ENCODE measurements at regions not wholly inside any gene's neighbourhood (a gene's known extent, or its start where the extent isn't known, plus 50 kb on each side); places are given as distances from the start of the nearest gene placed in this dataset.
"Not testable (repeated sequence)": the region's sequence is repeated elsewhere in the genome, so short reads cannot be mapped to it uniquely, and the experiment has no call there.

DNA sequence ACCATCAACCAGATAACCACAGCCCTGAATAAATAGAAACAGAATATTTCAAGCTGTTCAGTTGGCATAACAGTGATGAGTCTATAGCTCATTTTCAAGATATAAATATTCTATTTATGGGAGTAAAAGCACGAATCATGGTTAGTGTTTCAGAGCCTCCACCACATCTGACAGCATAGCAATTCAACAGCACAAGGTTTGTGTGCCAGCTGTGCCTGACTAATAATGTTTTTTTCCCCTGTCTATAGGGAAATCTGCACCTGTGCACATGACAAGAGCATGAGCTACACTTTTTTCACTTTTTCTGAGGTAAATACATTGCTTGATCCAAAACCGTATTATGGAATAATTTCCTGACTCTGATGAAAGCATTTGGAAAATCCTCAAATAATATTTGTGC, 251.3 kb downstream of the RPIA start:
- DNase-seq = no peak
- POLR2A ChIA-PET = no interaction called here
- H3K27ac Mint-ChIP-seq = no peak overlapping the region
- H3K4me1 Mint-ChIP-seq (ENCODE audit: low read depth) = no peaks in the 10 kb centered on the region
- no peaks in the 10 kb centered on the region for H3K36me3 Mint-ChIP-seq (ENCODE audit: low read depth)
- peaks cover 3% of the 10 kb centered on the region for H3K27me3 Mint-ChIP-seq (ENCODE audit: low read depth)
- no peak for ATAC-seq
- H3K4me3 Mint-ChIP-seq = no peak overlapping the region
- CTCF ChIA-PET = interaction anchor here (1.8 kb wide), 1 partner anchor 62 kb away, joined by 5 read pairs; no protein-coding TSS in a partner anchor
- no peaks in the 10 kb centered on the region for H3K9me3 Mint-ChIP-seq (ENCODE audit: insufficient read depth)

DNA sequence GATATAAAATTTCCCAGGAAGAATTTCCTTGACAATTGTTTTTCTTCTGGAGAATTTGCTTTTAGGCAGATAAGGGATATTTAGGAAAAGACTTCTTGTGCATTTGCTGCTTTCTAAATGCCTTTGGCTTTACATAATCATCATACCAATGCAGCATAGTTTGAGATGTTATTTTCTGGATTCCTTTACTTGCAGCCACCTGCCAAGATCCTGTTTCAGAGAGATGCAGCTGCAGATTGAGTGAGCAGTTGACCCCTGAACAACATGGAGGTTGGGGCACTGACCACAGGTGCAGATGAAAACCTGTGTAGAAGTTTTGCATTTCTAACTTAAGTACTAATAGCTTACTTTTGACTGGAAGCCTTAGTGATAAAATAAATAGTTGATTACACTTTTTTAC, 257.9 kb downstream of the RPIA start:
- Mint-ChIP-seq H3K4me1 (ENCODE audit: low read depth) (no peaks in the 10 kb centered on the region), H3K36me3 (ENCODE audit: low read depth) (no peaks in the 10 kb centered on the region), H3K9me3 (ENCODE audit: insufficient read depth) (no peaks in the 10 kb centered on the region), H3K27me3 (ENCODE audit: low read depth) (peaks cover 2% of the 10 kb centered on the region), H3K27ac (no peak overlapping the region), H3K4me3 (no peak overlapping the region)
- ChIA-PET POLR2A (no interaction called here), CTCF (no interaction called here)
- ATAC-seq = no peak
- DNase-seq = no peak

DNA sequence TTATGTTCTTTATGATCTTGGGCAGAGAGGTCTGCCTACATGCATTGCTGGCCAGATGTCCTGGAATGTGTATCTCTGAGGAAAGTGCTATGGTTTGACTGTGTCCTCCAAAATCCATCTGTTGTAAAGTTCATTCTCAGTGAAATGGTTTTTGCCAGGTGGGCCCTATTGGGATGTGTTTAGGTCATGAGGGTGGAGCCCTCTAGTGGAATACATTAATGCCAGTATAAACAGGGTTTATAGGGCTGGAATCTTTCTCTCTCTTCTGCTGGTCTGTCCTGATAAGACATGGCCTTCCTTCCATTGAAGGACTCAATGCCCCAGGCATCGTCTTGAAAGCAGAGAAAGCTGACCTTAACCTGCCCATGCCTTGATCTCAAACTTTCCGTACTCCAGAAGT, 258.5 kb downstream of the RPIA start:
- DNase-seq = no peak
- peaks cover 2% of the 10 kb centered on the region for H3K27me3 Mint-ChIP-seq (ENCODE audit: low read depth)
- CTCF ChIA-PET = interaction anchor here (1.0 kb wide), 1 partner anchor 70 kb away, joined by 4 read pairs; no protein-coding TSS in a partner anchor

DNA sequence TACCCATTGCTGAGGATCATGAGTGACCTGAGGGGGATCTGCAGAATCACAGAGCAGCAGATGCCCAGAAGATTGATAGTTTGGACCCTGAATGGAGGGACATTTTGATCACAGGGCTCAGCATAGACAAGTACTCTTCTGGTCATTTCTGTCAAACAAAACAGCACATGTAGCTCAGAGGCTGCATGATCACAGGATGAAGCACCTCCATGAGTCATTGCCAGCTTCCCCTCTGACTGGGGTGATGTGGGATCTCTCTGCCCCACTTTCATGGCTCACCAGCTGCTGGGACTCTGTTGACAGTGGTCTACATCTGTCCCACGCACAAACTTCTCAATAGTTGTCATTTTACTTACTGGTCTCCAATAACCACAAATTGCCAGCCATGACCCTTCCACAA, 264.1 kb downstream of the RPIA start:
- Mint-ChIP-seq H3K4me1 (ENCODE audit: low read depth) (no peaks in the 10 kb centered on the region), H3K4me3 (no peak overlapping the region), H3K27ac (no peak overlapping the region), H3K27me3 (ENCODE audit: low read depth) (peaks cover 9% of the 10 kb centered on the region), H3K9me3 (ENCODE audit: insufficient read depth) (no peaks in the 10 kb centered on the region), H3K36me3 (ENCODE audit: low read depth) (no peaks in the 10 kb centered on the region)
- no peak for ATAC-seq
- DNase-seq = no peak
- ChIA-PET POLR2A (no interaction called here), CTCF (interaction anchor here (1.1 kb wide), 1 partner anchor 75 kb away, joined by 3 read pairs; no protein-coding TSS in a partner anchor)

More for the DNA sequence above, 258.5 kb downstream of the RPIA start:
- Mint-ChIP-seq H3K9me3 (ENCODE audit: insufficient read depth) (no peaks in the 10 kb centered on the region), H3K27ac (no peak overlapping the region), H3K36me3 (ENCODE audit: low read depth) (no peaks in the 10 kb centered on the region), H3K4me3 (no peak overlapping the region), H3K4me1 (ENCODE audit: low read depth) (no peaks in the 10 kb centered on the region)
- ATAC-seq = no peak
- POLR2A ChIA-PET = no interaction called here

DNA sequence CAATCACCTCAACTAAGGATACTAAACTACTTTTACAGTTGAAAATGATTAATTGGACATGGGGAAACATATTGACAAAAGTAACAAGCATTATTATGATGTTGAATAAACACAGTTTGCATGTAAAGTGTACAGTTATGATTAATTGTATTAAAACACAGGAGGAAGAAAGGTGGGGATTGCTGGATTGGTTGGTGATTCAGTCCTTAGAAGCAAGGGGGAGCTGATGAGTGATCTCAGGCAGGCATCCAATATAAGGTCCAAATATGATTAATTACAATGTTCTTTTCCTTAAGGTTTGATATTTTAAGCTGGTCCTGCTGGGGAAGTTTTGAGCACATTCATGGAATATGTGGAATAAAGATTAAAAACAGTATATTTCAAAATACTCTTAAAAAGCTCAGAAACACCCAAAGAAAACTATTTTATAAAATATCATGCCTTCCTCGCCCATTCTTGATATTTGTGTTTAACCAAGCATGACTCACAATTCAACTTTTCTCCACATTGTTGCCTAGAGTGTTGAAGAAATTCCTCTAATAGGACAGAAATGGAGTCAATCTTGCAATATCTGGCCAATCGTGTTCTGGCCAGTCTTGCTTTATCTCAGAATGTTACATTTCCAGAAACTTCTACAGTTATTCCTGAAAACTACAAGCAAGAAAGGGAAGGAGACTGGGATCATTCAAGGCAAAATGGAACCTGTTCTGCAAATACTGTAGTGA, 268.2 kb downstream of the RPIA start:
- ATAC-seq = no peak
- Mint-ChIP-seq H3K4me1 (ENCODE audit: low read depth) (no peaks in the 10 kb centered on the region), H3K4me3 (no peak overlapping the region), H3K27ac (no peak overlapping the region), H3K9me3 (ENCODE audit: insufficient read depth) (no peaks in the 10 kb centered on the region), H3K36me3 (ENCODE audit: low read depth) (no peaks in the 10 kb centered on the region), H3K27me3 (ENCODE audit: low read depth) (peaks cover 10% of the 10 kb centered on the region)
- ChIA-PET CTCF (no interaction called here), POLR2A (no interaction called here)
- DNase-seq = no peak

DNA sequence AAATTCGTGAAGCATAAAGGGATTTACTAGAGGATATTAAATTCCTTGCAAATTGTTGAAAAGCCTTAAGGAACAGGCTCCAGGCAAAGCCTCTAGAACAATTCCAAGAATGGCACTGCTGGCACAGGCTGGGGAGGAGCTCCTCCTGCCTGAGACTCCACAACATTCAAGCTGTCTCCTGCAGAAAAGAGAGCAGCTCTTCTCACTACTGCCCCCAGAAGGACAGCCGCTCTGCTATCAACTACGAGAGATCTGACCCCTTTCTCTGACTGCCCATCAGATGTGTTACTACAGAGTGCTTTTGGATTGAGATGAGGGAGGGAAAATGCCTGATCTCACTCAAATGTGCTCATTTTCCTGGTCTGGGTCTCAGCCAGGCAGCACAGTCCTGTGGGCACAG, 269.9 kb downstream of the RPIA start:
- POLR2A ChIA-PET; H3K27ac Mint-ChIP-seq; H3K4me3 Mint-ChIP-seq; H3K36me3 Mint-ChIP-seq (ENCODE audit: low read depth); H3K9me3 Mint-ChIP-seq (ENCODE audit: insufficient read depth); CTCF ChIA-PET; H3K4me1 Mint-ChIP-seq (ENCODE audit: low read depth); DNase-seq; ATAC-seq: not testable (repeated sequence)
- peaks cover 10% of the 10 kb centered on the region for H3K27me3 Mint-ChIP-seq (ENCODE audit: low read depth)

DNA sequence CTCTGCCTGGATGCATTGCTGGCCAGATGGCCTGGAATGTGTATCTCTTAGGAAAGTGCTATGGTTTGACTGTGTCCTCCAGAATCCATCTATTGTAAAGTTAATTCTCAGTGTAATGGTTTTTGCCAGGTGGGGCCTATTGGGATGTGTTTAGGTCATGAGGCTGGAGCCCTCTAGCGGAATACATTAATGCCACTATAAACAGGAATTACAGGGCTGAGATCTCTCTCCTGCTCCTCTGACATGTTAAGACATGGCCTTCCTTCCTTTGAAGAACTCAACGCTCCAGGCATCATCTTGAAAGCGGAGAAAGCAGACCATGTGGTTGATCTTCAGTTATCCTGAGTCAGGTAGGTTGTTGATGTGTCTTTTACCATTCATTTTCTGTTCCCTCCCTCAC, 276.4 kb downstream of the RPIA start:
- Mint-ChIP-seq H3K36me3 (ENCODE audit: low read depth) (no peaks in the 10 kb centered on the region), H3K4me1 (ENCODE audit: low read depth) (no peaks in the 10 kb centered on the region), H3K9me3 (ENCODE audit: insufficient read depth) (no peaks in the 10 kb centered on the region), H3K27ac (no peak overlapping the region), H3K4me3 (no peak overlapping the region), H3K27me3 (ENCODE audit: low read depth) (peaks cover 1% of the 10 kb centered on the region)
- ATAC-seq (no peak), DNase-seq (no peak)
- POLR2A ChIA-PET = no interaction called here
- CTCF ChIA-PET = no interaction called here

DNA sequence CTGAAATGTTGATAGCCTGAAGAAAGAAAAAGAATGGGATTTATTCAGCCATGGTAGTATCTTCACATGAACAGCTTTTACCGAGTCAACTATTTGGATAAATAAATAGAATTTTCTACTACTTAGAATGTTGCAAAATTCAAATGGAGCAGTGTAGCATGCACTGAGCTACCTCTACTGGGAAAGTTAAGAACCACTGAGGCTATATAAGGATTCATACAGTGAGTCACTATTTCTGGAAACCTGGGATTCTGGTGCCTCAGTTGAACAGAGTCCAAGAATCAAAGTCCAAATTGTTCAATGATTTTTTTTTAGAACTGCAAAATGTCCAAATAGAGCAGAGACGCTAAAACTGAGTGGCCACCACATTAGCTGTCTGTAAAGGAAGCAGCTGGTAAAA, 286.5 kb downstream of the RPIA start:
- DNase-seq; H3K4me1 Mint-ChIP-seq (ENCODE audit: low read depth); ATAC-seq; H3K27me3 Mint-ChIP-seq (ENCODE audit: low read depth); H3K27ac Mint-ChIP-seq; H3K4me3 Mint-ChIP-seq; H3K9me3 Mint-ChIP-seq (ENCODE audit: insufficient read depth); CTCF ChIA-PET; POLR2A ChIA-PET; H3K36me3 Mint-ChIP-seq (ENCODE audit: low read depth): not testable (repeated sequence)

DNA sequence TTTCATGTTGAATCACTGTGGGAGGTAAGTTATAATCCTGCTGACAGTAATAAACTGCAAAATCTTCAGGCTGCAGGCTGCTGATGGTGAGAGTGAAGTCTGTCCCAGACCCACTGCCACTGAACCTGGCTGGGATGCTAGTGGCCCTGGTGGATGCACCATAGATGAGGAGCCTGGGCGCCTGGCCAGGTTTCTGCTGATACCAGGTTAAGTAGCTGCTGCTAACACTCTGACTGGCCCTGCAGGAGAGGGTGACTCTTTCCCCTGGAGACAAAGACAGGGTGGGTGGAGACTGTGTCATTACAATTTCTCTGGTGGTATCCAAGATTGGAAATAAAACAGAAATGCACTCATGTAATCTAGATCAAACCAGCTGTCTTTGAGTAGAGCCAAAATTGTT, 287.0 kb downstream of the RPIA start:
- H3K4me3 Mint-ChIP-seq; H3K36me3 Mint-ChIP-seq (ENCODE audit: low read depth); H3K27me3 Mint-ChIP-seq (ENCODE audit: low read depth); CTCF ChIA-PET; ATAC-seq; DNase-seq; POLR2A ChIA-PET; H3K9me3 Mint-ChIP-seq (ENCODE audit: insufficient read depth); H3K4me1 Mint-ChIP-seq (ENCODE audit: low read depth); H3K27ac Mint-ChIP-seq: not testable (repeated sequence)

DNA sequence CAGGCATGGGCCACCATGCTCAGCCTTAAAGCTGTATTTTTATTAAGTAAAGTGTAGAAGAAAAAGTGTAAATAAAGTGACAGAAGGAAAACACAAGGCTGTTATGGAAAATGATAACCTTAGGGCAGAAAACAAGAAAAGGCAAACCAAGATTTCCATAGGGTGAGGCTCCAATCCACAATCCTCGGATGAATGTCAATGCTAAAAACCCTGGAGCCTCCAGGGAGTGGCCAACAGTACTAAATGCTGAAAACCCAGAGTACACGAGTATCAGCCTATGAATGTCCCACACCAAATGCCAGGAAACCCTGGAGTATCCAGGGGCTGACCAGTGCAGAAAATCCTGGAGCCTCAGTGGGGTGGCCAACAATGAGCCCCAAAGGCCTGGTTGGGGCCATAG, 292.6 kb downstream of the RPIA start:
- ATAC-seq; H3K36me3 Mint-ChIP-seq (ENCODE audit: low read depth); CTCF ChIA-PET; POLR2A ChIA-PET; H3K9me3 Mint-ChIP-seq (ENCODE audit: insufficient read depth); DNase-seq; H3K4me3 Mint-ChIP-seq; H3K27me3 Mint-ChIP-seq (ENCODE audit: low read depth); H3K27ac Mint-ChIP-seq; H3K4me1 Mint-ChIP-seq (ENCODE audit: low read depth): not testable (repeated sequence)

DNA sequence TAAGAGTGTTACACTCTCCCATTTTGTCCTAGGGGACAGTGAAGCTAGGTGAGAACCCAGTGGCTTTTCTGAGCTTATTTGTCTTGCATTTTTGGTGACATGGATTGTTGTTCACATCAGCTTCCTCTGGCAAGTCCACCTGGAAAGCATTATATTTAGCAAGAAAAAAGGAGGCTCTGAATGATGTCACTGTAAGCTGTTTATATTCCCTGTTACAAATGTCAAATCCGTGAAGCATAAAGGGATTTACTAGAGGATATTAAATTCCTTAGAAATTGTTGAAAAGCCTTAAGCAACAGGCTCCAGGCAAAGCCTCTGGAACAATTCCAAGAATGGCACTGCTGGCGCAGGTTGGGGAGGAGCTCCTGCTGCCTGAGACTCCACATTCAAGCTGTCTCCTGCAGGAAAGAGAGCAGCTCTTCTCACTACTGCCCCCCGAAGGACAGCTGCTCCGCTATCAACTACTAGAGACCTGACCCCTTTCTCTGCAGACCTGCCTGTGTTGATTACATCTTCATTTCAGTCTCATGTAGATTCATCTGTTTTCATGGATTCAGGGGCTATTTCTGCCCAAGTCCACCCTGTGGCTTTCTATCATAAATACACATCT, 295.4 kb downstream of the RPIA start:
- CTCF ChIA-PET; H3K27me3 Mint-ChIP-seq (ENCODE audit: low read depth); POLR2A ChIA-PET; ATAC-seq; H3K9me3 Mint-ChIP-seq (ENCODE audit: insufficient read depth); H3K27ac Mint-ChIP-seq; H3K36me3 Mint-ChIP-seq (ENCODE audit: low read depth); H3K4me3 Mint-ChIP-seq; DNase-seq; H3K4me1 Mint-ChIP-seq (ENCODE audit: low read depth): not testable (repeated sequence)

DNA sequence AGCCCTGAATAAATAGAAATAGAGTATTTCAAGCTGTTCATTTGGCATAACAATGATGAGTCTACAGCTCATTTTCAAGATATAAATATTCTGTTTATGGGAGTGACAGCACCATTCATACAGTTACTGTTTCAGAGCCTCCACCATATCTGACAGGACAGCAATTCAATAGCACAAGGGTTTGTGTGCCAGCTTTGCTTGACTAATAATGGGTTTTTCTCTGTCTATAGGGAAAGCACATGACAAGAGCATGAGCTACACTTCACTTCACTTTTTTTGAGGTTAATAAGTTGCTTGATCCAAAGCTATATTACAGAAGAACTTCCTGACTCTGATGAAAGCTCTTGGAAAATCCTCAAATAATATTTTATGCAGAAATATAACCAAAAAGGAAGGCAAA, 297.1 kb downstream of the RPIA start:
- H3K4me1 Mint-ChIP-seq (ENCODE audit: low read depth); H3K4me3 Mint-ChIP-seq; CTCF ChIA-PET; DNase-seq; POLR2A ChIA-PET; ATAC-seq; H3K9me3 Mint-ChIP-seq (ENCODE audit: insufficient read depth); H3K27me3 Mint-ChIP-seq (ENCODE audit: low read depth); H3K27ac Mint-ChIP-seq; H3K36me3 Mint-ChIP-seq (ENCODE audit: low read depth): not testable (repeated sequence)

DNA sequence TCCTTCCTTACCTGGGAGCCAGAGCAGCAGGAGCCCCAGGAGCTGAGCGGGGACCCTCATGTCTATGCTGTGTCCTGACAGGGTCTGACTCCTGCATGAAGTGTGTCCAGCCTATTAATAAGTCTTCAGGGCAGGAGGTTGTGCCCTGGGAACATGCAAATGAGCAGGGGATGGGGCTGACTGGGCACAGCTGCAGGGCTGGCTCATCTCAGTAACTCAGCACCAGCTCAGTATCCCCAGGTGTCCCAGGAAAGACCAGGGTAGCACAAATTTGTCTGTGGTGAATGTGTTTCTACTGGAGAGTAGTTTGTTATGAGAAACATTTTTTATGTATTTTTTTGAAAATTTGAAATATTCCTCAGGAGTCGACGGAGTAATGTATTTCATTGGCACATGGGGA, 301.3 kb downstream of the RPIA start:
- POLR2A ChIA-PET, CTCF ChIA-PET, H3K27ac Mint-ChIP-seq: not testable (repeated sequence)

More for the DNA sequence above, 301.3 kb downstream of the RPIA start:
- H3K4me3 Mint-ChIP-seq; H3K4me1 Mint-ChIP-seq (ENCODE audit: low read depth); ATAC-seq; H3K36me3 Mint-ChIP-seq (ENCODE audit: low read depth); H3K9me3 Mint-ChIP-seq (ENCODE audit: insufficient read depth); H3K27me3 Mint-ChIP-seq (ENCODE audit: low read depth); DNase-seq: not testable (repeated sequence)
